HG02970 (cell line): ENCODE measurements at regions not wholly inside any gene's neighbourhood (a gene's known extent, or its start where the extent isn't known, plus 50 kb on each side); places are given as distances from the start of the nearest gene placed in this dataset.

Experiments
- ATAC-seq: cut with Tn5 transposase; IDR thresholded peaks from one replicate; pipeline ENCODE4 v1.9.1; 2021; ENCODE audit warnings: mild to moderate bottlenecking, moderate library complexity, moderate number of reproducible peaks; ENCODE audit not compliant: unreplicated experiment, low FRiP score

DNA sequence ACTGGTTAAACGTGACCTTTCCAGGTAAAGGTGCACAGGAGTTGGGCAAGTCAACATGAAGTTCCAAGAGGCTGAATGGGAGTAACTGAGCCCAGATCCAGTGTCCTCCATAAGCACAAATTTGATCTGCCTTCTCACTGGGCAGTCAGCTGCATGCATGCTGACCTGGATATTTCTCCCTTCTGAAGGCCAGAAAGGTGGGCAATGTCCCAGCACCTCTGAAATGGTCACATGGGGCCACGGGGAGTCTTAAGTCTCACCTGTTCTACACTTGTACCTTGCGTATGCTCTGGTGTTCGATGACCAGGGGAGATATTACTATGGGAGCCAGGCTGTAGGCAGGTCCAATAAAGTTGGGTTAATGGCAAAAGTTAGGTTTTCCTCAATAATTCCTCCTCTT is 240.2 kb downstream of the SIPA1L2 start:
- ATAC-seq = no peak

- no peak for ATAC-seq
Measured at GRCh38 chr1:232388363-232388762, 241.6 kb downstream of the SIPA1L2 start.

- ATAC-seq = no peak
Measured at GRCh38 chr1:232386721-232387510, 243.0 kb downstream of the SIPA1L2 start.

- ATAC-seq = no peak
Measured at GRCh38 chr1:232386294-232386693, 243.6 kb downstream of the SIPA1L2 start.

DNA sequence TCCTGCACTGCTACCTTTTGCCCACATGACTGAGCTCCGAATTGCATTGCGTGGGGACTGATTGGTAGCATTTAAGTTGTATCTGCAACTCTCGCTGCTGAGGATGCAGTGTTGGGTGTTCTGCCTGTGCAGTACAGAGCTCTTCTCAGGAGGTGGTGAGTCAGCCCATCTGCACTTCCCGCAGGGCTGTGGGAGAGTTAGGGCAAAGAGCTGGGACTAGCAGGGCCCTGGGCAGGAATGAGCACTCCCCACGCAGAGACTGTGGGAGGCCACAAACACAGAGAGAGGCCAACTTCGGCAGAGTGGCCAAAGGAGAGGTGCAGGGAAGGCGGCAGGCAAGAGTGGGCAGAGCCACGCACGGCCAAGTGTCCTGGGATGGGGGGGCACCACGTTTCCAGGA is 244.7 kb downstream of the SIPA1L2 start:
- ATAC-seq = no peak

DNA sequence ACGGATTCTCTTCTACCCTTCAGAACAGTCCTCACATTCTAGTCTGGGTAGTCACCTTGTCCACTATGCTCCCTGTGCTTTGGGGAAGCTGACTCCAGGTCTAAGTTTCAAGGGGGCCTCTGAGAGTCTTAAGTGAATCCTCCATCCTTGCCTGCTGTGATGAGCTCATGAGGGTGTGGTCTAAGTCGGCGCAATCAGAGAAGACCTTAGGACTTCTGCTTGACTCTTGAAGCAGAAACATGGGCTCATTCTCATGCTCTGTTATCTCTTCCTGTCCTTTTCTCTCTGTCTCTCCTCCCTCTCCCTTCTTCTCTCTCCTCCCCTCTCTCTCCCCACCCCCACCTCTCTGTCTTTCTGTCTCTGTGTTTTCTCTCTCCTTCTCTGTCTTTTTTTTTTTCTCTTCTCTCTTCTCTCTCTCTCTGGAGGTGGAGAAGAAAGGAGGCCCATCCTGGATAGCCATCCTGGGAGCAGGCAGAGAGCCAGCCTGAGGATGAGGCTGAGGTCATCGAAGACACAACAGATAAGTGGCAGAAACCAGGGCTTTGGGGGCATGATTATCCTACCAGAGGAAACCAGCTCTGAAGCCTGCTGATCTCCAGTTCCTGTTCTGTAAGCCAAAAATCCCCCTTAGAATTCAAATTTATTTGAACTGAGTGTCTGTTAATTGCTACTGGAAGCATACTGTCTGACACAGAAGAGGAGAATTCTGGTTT is 245.6 kb downstream of the SIPA1L2 start:
- ATAC-seq = no peak

GRCh38 chr1:232383455-232384123 is 246.3 kb downstream of the SIPA1L2 start:
- ATAC-seq = no peak

- no peak for ATAC-seq
Measured at GRCh38 chr1:232382671-232383070, 247.3 kb downstream of the SIPA1L2 start.

DNA sequence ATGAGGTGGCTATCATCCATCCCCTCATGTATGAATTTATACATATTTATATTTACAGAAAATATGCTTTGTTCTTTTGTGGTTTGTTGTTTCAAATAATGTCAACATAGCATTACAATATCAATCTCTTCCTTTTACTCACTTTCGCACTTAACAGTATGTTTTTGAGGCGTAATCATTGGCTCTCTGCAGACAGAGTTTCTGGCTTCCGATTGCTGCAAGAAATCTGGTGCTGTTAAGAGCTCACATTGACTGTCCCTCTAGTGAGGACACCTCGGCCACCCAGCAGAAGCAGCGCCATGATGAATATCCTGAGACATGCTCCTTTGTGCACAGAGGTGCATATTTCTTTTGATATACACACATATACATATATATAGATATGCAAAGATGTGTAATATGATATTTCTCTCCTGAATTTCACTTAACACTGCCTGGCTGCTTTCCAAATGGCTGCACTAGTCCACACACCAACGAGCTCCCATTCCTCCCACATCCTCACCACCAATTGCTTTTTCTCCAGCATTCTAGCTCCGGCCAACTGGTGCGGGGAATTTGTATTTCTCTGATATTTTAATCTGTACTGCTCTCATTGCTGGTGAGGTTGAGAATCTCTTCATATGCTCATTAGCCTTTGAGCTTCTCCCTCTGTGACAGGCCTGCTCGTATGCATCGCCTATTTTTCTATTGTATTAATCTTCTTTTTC is 248.4 kb downstream of the SIPA1L2 start:
- ATAC-seq = no peak

DNA sequence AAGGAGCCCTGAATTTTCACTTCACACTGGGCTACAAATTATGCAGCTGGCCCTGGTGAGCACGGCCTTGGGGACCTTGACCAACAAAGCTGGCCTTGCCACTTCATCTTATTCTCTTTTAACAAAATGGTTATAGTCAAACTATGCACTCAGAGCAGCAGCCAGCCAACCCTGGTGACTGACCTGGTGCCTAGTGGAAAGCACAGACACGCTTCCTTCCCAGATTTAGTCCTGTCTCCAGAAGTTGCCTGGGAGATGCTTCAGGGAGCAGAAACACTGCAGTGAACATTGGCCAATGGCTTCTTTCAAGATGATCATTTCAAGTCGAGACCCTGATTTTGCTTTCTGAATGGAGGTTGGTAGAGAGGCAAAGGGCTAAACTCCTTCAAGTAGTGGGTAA is 249.3 kb downstream of the SIPA1L2 start:
- ATAC-seq = no peak

GRCh38 chr1:232380131-232380530 is 249.8 kb downstream of the SIPA1L2 start:
- no peak for ATAC-seq

GRCh38 chr1:232379063-232379434 is 250.9 kb downstream of the SIPA1L2 start:
- no peak for ATAC-seq

- no peak for ATAC-seq
Measured at GRCh38 chr1:232378266-232379062, 251.5 kb downstream of the SIPA1L2 start.

DNA sequence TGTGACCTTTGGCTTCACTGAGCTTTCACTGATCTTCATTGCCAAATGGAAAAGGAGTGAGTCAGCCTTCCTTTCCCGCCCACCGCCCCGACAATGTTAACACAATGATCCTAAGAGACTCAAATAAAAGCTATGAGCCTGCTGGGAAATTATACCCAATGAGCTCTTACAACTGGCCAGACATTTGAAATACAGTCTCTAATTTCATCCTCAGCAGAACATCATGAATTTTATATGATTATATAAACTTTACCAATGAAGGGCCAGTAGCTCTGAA is 252.5 kb downstream of the SIPA1L2 start:
- ATAC-seq = no peak

DNA sequence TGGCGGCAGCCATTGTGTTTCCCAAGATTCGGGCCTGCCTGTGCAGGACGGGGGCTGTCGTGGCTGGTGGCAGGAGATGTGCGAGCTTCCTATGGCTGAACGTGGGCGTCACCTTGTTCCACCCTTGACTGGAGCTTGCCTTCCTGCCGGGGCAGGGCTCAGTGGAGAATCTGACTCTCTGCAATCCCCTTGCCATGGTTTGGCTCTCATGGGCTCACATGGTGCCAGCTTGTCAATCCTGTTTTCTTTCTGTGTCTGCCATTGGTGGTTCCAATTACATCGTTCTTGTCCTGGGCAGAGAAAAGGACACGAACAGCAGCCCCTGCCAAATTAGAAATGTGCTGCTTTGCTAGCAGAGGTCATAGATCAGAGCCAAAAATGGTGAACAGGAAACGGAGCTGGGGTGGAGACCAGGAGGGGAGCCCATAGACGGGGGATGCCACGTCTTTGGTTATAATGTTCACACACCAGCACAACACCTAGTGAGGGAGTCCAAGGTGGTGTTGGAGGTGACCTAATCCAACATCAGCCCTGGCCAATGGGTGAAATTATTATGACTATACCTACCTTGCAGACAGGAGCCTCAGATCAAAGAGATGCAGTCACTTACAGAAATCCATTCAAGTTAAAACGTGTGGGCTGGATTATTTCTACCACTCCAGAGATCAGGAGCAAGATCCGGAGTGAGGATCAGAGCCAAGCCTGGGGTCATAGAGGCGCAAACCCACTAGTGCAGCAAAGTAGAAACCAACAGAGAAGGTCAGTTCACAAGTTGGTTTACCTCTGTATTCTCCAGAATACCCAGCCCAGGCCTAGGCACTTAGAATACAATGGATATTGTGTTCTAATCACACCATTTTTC is 253.1 kb downstream of the SIPA1L2 start:
- ATAC-seq = no peak

- ATAC-seq = no peak
Measured at GRCh38 chr1:232372841-232373440, 257.0 kb downstream of the SIPA1L2 start.

- no peak for ATAC-seq
Measured at GRCh38 chr1:232372431-232372830, 257.5 kb downstream of the SIPA1L2 start.

DNA sequence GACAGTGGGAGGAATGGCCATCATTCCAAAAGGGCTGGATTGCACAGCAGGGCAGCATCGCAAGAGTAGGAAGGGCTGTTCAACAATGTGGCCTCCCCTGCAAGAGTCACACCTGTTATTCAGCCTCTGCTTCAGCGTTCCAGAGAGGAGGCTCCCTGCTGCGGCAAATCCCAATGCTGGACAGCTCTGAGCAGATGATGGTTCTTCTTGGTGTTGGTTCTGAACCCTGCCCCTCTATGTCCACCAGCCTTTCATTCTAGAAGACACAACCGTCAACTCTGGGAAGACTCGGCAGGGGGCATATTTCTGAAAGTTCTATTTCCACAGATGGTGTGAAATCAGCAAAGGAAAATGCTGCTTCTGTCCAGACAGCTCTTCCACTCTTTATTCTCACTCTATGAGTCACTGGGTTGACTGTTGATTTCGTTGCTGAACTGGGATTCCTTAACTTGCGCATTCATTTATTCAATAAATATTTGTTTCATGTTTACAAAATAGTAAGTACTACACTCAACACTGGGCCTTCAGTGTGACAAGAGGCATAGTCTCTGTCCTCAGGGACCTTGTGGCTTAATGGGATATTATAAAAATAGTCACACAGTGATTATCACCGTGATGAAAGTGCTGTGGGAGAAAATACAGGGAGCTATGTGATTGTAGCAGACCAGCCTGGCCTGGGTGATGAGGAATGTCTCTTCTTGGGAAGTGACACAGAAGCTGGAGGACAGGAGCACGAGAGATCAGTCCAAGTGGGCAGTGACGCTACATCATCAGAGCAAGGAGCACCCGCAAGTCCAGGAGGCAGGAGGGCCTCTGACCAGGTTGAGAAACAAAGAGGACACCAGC is 260.3 kb downstream of the SIPA1L2 start:
- ATAC-seq = no peak
